Breast epithelium (tissue), 4 donors: ENCODE measurements at regions not wholly inside any gene's neighbourhood (a gene's known extent, or its start where the extent isn't known, plus 50 kb on each side); places are given as distances from the start of the nearest gene placed in this dataset.

Experiments used
- DNase-seq, 2 donors: peaks; one replicate each; pipeline ENCODE4 v3.0.0-alpha.2; 2019; ENCODE audit warnings: low spot score in 2 of 2
- H3K27ac ChIP-seq, 2 donors: fragments of 200-600 bp; sonication (generic) in 1 of 2; one replicate each; pipeline ENCODE4 v1.5.1; 2016 to 2019; ENCODE audit warnings: mild to moderate bottlenecking in 1 of 2
- H3K27me3 ChIP-seq, 2 donors: fragments of 200-600 bp; sonication (generic) in 1 of 2; one replicate each; pipeline versions ENCODE4 v1.5.1 to v1.6.0; 2017 to 2019; ENCODE audit warnings: control low read depth in 1 of 2, mild to moderate bottlenecking in 1 of 2
- H3K36me3 ChIP-seq: fragments of 200-600 bp; one replicate; pipeline ENCODE4 v1.5.1; 2019
- H3K4me1 ChIP-seq, 2 donors: fragments of 200-600 bp; sonication (generic); one replicate each; pipeline ENCODE4 v1.5.1; 2016 to 2019; ENCODE audit warnings: control low read depth in 1 of 2
- H3K4me3 ChIP-seq, 3 donors: fragments of 200-600 bp; sonication (generic); 1 replicate in 2 of 3; 2 replicates in 1 of 3; pipeline ENCODE4 v1.5.1; 2016 to 2019; ENCODE audit warnings: mild to moderate bottlenecking in 3 of 3, moderate library complexity in 2 of 3
- H3K9me3 ChIP-seq, 2 donors: fragments of 200-600 bp; sonication (generic) in 1 of 2; one replicate each; pipeline ENCODE4 v1.5.1; 2016 to 2019; ENCODE audit warnings: control low read depth in 1 of 2
- POLR2A ChIP-seq: fragments of 450-650 bp; IDR thresholded peaks from one replicate; pipeline ENCODE4 v1.6.1; 2016; ENCODE audit warnings: antibody characterized with exemption, mild to moderate bottlenecking, moderate library complexity
- POLR2AphosphoS5 ChIP-seq, 3 donors: sonication (generic); formaldehyde crosslinking; IDR thresholded peaks; one replicate each; pipeline ENCODE4 v1.6.1; 2017; ENCODE audit warnings: antibody characterized with exemption in 3 of 3
- intact Hi-C: fragments of 100-400 bp; cut with DNase I; formaldehyde crosslinking; loops from one replicate; pipeline ENCODE4 v1.15.1; 2023; ENCODE audit warnings: low total_unique reads
- TF ChIP-seq, protein P1 (sequence below), 3 donors: fragments of 450-650 bp; IDR thresholded peaks; one replicate each; pipeline ENCODE4 v1.5.1; 2016 to 2017; ENCODE audit warnings: antibody characterized with exemption in 3 of 3, mild to moderate bottlenecking in 3 of 3, moderate library complexity in 3 of 3

DNA sequence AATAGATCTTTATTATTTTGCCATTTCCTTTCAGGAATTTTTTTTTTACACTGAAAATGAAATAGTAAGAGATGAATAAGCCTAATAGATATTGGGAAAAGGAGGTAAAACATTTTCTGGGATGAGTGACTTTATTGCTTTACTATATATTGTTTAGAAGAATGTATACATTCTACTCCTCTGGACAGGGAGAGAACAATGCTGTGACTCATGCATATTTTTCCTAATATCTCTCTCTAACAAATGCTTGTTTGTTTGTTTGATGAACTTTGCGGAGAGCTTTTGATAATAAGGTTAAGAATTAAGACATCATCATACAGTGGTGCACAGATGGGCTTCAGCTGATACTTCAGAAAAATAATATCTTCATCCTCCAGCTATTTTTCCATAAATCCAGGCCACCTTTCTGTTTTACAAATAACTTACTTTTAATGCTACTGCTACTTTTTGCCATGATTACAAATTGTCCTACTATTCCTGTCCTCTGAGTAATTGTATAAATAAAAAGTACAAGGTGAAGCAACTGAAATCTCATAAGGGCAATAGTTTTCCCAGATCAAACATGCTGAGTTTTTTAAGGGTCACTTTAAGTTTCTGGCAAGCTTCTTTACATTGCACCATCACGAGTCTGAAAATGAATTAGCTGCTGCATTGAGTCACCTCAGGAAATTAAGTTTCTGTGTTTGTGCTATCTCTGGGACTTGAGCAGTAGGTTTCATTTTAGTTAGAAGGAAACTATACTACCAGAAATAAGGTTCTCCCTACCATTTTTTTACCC, 207.3 kb upstream of the POT1 start:
- no peak for TF ChIP-seq POLR2AphosphoS5 (IDR thresholded peaks at IDR 0.05)
- TF ChIP-seq, protein P1, sequence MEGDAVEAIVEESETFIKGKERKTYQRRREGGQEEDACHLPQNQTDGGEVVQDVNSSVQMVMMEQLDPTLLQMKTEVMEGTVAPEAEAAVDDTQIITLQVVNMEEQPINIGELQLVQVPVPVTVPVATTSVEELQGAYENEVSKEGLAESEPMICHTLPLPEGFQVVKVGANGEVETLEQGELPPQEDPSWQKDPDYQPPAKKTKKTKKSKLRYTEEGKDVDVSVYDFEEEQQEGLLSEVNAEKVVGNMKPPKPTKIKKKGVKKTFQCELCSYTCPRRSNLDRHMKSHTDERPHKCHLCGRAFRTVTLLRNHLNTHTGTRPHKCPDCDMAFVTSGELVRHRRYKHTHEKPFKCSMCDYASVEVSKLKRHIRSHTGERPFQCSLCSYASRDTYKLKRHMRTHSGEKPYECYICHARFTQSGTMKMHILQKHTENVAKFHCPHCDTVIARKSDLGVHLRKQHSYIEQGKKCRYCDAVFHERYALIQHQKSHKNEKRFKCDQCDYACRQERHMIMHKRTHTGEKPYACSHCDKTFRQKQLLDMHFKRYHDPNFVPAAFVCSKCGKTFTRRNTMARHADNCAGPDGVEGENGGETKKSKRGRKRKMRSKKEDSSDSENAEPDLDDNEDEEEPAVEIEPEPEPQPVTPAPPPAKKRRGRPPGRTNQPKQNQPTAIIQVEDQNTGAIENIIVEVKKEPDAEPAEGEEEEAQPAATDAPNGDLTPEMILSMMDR (IDR thresholded peaks at IDR 0.05) = no peak
- TF ChIP-seq POLR2A = no peak
- no peaks in the 10 kb centered on the region for H3K9me3 ChIP-seq
- H3K27me3 ChIP-seq = no peaks in the 10 kb centered on the region
- no peak overlapping the region for H3K4me3 ChIP-seq
- no peaks in the 10 kb centered on the region for H3K36me3 ChIP-seq
- H3K27ac ChIP-seq = no peak overlapping the region
- no peaks in the 10 kb centered on the region for H3K4me1 ChIP-seq
- no peak for DNase-seq
- intact Hi-C loops = no loop called here

DNA sequence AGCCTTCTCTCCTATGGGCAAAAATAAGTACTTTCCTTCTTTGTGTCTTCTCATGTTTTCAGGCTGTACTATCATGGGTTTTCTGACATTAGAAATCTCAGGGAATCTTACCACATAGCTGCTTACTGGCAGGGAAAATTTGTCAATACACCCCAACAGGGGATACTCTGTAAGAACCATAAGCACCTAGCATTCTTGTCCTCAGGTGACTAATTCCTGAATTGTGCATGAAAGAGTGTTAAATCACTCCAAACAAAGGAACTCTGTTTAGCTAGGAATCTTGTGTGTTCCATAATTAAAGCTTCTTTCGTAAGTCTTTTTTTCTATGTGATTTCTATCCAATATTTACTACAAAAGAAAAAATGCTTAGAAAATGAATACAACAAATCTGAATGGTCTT, 206.7 kb upstream of the POT1 start:
- H3K36me3 ChIP-seq = no peaks in the 10 kb centered on the region
- TF ChIP-seq, protein P1 (IDR thresholded peaks at IDR 0.05) = no peak
- TF ChIP-seq POLR2A = no peak
- no peak for TF ChIP-seq POLR2AphosphoS5 (IDR thresholded peaks at IDR 0.05)
- intact Hi-C loops = no loop called here
- DNase-seq = no peak
- no peak overlapping the region for H3K27ac ChIP-seq
- no peaks in the 10 kb centered on the region for H3K4me1 ChIP-seq
- no peaks in the 10 kb centered on the region for H3K9me3 ChIP-seq
- H3K4me3 ChIP-seq = no peak overlapping the region
- no peaks in the 10 kb centered on the region for H3K27me3 ChIP-seq

DNA sequence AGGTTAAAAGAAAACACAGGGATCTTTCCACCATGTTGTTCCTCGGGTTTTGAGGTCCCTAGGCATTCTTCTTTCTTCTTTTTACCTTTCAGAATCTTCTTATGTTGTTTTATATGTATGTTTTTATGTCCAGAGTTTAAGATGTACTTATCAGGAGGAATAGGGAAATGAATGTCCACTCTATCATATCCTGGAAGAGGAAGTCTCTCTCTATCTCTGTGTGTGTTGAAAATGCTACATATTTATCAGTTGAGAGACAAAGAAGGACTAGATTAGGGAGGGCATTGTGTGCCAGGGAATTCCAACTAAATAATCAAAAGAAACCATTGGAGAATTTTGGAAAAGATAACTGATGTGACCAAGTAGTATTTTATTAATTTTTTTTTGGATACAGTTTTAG, 200.5 kb upstream of the POT1 start:
- H3K4me3 ChIP-seq = no peak overlapping the region
- no peak for DNase-seq
- no peak for TF ChIP-seq POLR2AphosphoS5 (IDR thresholded peaks at IDR 0.05)
- TF ChIP-seq POLR2A = no peak
- TF ChIP-seq, protein P1 (IDR thresholded peaks at IDR 0.05) = no peak

DNA sequence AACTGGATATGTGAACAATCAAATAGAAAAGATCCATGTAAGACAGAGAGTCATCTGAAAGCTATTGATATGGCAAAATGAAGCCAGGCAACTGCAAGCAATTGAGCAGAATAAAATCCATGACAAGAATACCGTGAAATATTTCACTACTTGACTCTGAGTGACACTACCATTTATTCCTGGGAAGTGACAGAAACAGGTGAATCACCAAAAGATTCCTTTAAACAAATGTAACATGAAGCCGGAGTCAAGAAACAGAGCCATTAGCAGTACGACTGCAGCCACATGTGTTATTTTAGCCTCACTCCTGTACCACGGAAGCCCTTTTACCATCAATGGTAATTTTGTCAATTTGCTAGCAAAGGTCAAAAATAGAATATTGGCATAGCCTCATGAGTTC, 197.7 kb upstream of the POT1 start:
- TF ChIP-seq, protein P1 (IDR thresholded peaks at IDR 0.05) = no peak
- no peak for TF ChIP-seq POLR2AphosphoS5 (IDR thresholded peaks at IDR 0.05)
- TF ChIP-seq POLR2A = no peak
- H3K36me3 ChIP-seq = no peaks in the 10 kb centered on the region
- no peak for DNase-seq
- no peaks in the 10 kb centered on the region for H3K27me3 ChIP-seq
- H3K4me3 ChIP-seq = no peak overlapping the region
- no peak overlapping the region for H3K27ac ChIP-seq
- intact Hi-C loops = no loop called here
- no peaks in the 10 kb centered on the region for H3K9me3 ChIP-seq
- no peaks in the 10 kb centered on the region for H3K4me1 ChIP-seq

More for the DNA sequence above, 200.5 kb upstream of the POT1 start:
- Histone ChIP-seq H3K27ac (no peak overlapping the region), H3K4me1 (no peaks in the 10 kb centered on the region), H3K27me3 (no peaks in the 10 kb centered on the region), H3K9me3 (no peaks in the 10 kb centered on the region), H3K36me3 (no peaks in the 10 kb centered on the region)
- intact Hi-C loops = no loop called here

DNA sequence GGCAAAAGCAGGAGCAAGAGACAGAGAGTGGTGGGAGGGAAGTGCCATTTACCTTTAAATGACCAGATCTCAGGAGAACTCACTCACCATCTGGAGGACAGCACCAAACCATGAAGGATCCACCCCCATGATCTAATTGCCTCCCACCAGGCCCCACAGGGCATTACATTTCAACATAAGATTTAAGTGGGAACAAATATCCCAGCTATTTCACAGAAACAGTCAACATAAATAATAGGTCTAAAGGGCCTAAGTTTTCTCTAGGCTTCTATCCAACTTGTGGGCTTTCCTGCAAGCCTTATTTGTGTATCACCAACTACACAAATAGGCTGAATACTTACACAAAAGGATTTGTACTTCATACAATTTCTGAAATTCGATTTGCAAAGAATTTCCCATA, 196.8 kb upstream of the POT1 start:
- H3K9me3 ChIP-seq = no peaks in the 10 kb centered on the region
- TF ChIP-seq, protein P1 (IDR thresholded peaks at IDR 0.05) = no peak
- TF ChIP-seq POLR2A (no peak), POLR2AphosphoS5 (IDR thresholded peaks at IDR 0.05) (no peak)
- H3K27me3 ChIP-seq = no peaks in the 10 kb centered on the region
- no peaks in the 10 kb centered on the region for H3K4me1 ChIP-seq
- intact Hi-C loops = no loop called here
- no peaks in the 10 kb centered on the region for H3K36me3 ChIP-seq
- H3K4me3 ChIP-seq = no peak overlapping the region
- H3K27ac ChIP-seq = no peak overlapping the region
- no peak for DNase-seq
